Neutrophil (primary cell): ENCODE measurements at regions not wholly inside any gene's neighbourhood (a gene's known extent, or its start where the extent isn't known, plus 50 kb on each side); places are given as distances from the start of the nearest gene placed in this dataset.

Experiments used
- H3K27ac ChIP-seq: fragments of 200-600 bp; sonication (generic); 2 replicates; pipeline ENCODE4 v1.5.1; 2016; ENCODE audit warnings: mild to moderate bottlenecking, moderate library complexity
- H3K27me3 ChIP-seq: fragments of 200-600 bp; sonication (generic); 2 replicates; pipeline ENCODE4 v1.6.0; 2016; ENCODE audit warnings: mild to moderate bottlenecking
- H3K36me3 ChIP-seq: fragments of 200-600 bp; sonication (generic); 2 replicates; pipeline ENCODE4 v1.5.1; 2017
- H3K4me1 ChIP-seq, 2 experiments: fragments of 200-600 bp in 1 of 2; sonication (generic) in 1 of 2; 1 replicate in 1 of 2; 2 replicates in 1 of 2; pipeline versions ENCODE4 v1.5.1 to v1.6.1; 2013 to 2016; ENCODE audit warnings: low read depth in 1 of 2, low read length in 1 of 2, mild to moderate bottlenecking in 1 of 2, moderate library complexity in 1 of 2; ENCODE audit not compliant: control insufficient read depth in 1 of 2, insufficient read depth in 1 of 2
- H3K4me3 ChIP-seq, 2 experiments: fragments of 200-600 bp in 1 of 2; sonication (generic) in 1 of 2; 1 replicate in 1 of 2; 2 replicates in 1 of 2; pipeline ENCODE4 v1.5.1; 2013 to 2016; ENCODE audit warnings: low read depth in 1 of 2, low read length in 1 of 2, mild to moderate bottlenecking in 1 of 2, moderate library complexity in 1 of 2
- H3K9me3 ChIP-seq: fragments of 200-600 bp; sonication (generic); 2 replicates; pipeline ENCODE4 v1.5.1; 2016
- TF ChIP-seq, protein P1 (sequence below): fragments of 200-600 bp; sonication (generic); IDR thresholded peaks from 2 replicates; pipeline ENCODE4 v1.5.1; 2016; ENCODE audit warnings: antibody characterized with exemption

GRCh38 chr10:113475381-113475807 is 77.5 kb upstream of the HABP2 start:
- no peaks in the 10 kb centered on the region for H3K9me3 ChIP-seq
- no peak overlapping the region for H3K27ac ChIP-seq
- H3K27me3 ChIP-seq: no peaks in the 10 kb centered on the region
- H3K36me3 ChIP-seq: no peaks in the 10 kb centered on the region
- TF ChIP-seq, protein P1, sequence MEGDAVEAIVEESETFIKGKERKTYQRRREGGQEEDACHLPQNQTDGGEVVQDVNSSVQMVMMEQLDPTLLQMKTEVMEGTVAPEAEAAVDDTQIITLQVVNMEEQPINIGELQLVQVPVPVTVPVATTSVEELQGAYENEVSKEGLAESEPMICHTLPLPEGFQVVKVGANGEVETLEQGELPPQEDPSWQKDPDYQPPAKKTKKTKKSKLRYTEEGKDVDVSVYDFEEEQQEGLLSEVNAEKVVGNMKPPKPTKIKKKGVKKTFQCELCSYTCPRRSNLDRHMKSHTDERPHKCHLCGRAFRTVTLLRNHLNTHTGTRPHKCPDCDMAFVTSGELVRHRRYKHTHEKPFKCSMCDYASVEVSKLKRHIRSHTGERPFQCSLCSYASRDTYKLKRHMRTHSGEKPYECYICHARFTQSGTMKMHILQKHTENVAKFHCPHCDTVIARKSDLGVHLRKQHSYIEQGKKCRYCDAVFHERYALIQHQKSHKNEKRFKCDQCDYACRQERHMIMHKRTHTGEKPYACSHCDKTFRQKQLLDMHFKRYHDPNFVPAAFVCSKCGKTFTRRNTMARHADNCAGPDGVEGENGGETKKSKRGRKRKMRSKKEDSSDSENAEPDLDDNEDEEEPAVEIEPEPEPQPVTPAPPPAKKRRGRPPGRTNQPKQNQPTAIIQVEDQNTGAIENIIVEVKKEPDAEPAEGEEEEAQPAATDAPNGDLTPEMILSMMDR: no peak
- H3K4me1 ChIP-seq: no peaks in the 10 kb centered on the region
- no peak overlapping the region for H3K4me3 ChIP-seq

DNA sequence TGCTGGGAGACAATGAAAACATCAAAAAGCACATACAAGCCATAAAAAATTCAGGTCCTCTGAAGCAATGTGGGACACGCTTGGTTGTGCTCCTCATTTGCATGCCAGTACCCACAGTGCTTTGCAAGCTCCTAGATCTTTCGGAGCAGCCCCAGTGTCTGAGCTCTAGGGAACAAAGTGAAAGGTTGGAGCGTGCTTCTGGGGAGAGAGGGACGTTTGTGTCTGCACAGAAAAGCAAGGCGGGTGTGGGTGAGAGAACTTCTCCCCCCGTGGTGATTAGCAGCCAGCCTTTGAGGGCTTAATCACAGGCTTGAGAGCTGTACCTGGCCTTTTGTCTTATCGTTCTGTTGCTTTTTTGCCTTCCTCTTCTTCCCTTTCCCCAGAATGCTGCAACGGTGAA is 76.7 kb upstream of the HABP2 start:
- Histone ChIP-seq H3K9me3 (no peaks in the 10 kb centered on the region), H3K27ac (no peak overlapping the region), H3K36me3 (no peaks in the 10 kb centered on the region), H3K4me3 (no peak overlapping the region), H3K27me3 (no peaks in the 10 kb centered on the region), H3K4me1 (no peaks in the 10 kb centered on the region)
- TF ChIP-seq, protein P1: no peak

DNA sequence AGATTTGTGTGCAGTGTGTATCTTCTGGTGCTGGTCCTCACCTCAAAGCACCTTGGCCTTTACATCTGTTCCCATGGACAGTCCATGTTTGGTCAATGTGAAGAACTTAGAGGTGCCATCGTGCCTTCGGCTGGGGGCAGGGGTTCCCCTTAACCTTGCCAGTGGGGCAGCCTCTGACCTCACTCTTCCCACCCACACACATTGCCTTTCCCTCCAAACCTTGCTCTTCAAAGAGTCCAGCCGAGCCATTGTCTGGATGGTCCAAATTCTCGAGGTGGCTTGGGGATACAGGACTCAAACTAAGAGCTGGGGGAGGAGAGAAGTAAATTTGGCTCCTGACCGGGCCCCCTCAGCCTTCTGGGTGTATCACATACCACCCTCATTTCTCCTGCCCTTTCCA is 76.2 kb upstream of the HABP2 start:
- Histone ChIP-seq H3K36me3 (no peaks in the 10 kb centered on the region), H3K4me3 (no peak overlapping the region), H3K9me3 (no peaks in the 10 kb centered on the region), H3K4me1 (no peaks in the 10 kb centered on the region), H3K27ac (no peak overlapping the region), H3K27me3 (no peaks in the 10 kb centered on the region)
- TF ChIP-seq, protein P1: no peak

GRCh38 chr10:113477451-113477850 is 75.4 kb upstream of the HABP2 start:
- TF ChIP-seq, protein P1: no peak
- H3K9me3 ChIP-seq: no peaks in the 10 kb centered on the region
- H3K36me3 ChIP-seq: no peaks in the 10 kb centered on the region
- no peaks in the 10 kb centered on the region for H3K27me3 ChIP-seq
- H3K4me1 ChIP-seq: no peaks in the 10 kb centered on the region
- no peak overlapping the region for H3K4me3 ChIP-seq
- H3K27ac ChIP-seq: no peak overlapping the region

GRCh38 chr10:113479346-113480080 is 73.3 kb upstream of the HABP2 start:
- Histone ChIP-seq H3K36me3 (no peaks in the 10 kb centered on the region), H3K9me3 (no peaks in the 10 kb centered on the region), H3K4me1 (no peaks in the 10 kb centered on the region), H3K4me3 (no peak overlapping the region), H3K27me3 (no peaks in the 10 kb centered on the region), H3K27ac (no peak overlapping the region)
- TF ChIP-seq, protein P1: no peak
